GM12865 (cell line): ENCODE measurements at regions not wholly inside any gene's neighbourhood (a gene's known extent, or its start where the extent isn't known, plus 50 kb on each side); places are given as distances from the start of the nearest gene placed in this dataset.
A peak's percentile ranks its signal among the peaks of the same experiment; 100 is the strongest.
"Not testable (repeated sequence)": the region's sequence is repeated elsewhere in the genome, so short reads cannot be mapped to it uniquely, and the experiment has no call there.

Source experiments
- DNase-seq: peaks from one replicate; pipeline ENCODE4 v3.0.0; 2010; ENCODE audit warnings: low read depth
- H3K4me3 ChIP-seq: 2 replicates; pipeline ENCODE4 v1.5.1; 2011; ENCODE audit warnings: mild to moderate bottlenecking, low read depth, low read length, control low read depth
- TF ChIP-seq, protein P1 (sequence below): IDR thresholded peaks from 2 replicates; pipeline ENCODE4 v1.5.1; 2011; ENCODE audit warnings: low read length, control low read depth, low read depth, inconsistent platforms; ENCODE audit not compliant: insufficient read depth; ENCODE audit errors: missing control alignments

DNA sequence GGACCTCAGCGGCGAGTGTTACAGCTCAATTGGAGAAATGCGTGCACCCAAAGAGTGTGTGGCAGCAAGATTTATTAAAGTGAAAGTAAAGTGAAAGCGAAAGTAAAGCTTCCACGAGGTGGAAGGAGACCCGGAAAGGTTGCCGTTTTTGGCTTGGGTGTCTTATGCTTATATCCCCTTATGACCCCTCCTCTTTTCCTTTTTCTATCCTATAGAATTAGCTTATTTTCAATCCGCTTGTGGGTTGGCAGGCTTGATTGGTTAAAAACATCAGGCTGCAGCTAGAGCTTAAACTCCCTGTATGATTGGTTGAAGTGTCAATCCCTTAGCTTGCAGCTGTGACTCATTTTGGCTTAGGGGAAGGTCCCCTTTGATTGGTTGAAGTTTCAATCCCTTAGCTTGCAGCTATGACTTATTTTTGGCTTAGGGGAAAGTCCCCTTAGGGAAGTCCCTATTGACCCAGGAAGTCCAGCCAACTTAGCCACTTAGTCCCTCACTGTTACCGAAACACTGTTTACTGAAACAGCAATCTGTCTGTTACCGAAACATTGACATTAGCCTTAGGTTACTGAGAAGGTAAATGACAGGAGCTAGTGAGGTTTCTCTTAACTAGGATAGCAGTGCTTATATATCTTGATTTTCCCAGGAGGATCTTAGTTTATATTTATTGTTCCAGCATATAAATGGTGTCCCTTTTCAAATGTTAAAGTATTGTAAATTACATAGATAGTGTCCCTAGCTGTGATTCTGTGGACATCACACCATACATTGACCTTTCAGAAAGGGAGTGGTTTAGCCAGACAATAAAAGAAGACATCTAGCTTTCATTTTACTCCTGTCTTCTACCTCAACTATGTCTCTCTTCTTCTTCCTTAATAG, 575.8 kb downstream of the DACH1 start:
- TF ChIP-seq, protein P1, sequence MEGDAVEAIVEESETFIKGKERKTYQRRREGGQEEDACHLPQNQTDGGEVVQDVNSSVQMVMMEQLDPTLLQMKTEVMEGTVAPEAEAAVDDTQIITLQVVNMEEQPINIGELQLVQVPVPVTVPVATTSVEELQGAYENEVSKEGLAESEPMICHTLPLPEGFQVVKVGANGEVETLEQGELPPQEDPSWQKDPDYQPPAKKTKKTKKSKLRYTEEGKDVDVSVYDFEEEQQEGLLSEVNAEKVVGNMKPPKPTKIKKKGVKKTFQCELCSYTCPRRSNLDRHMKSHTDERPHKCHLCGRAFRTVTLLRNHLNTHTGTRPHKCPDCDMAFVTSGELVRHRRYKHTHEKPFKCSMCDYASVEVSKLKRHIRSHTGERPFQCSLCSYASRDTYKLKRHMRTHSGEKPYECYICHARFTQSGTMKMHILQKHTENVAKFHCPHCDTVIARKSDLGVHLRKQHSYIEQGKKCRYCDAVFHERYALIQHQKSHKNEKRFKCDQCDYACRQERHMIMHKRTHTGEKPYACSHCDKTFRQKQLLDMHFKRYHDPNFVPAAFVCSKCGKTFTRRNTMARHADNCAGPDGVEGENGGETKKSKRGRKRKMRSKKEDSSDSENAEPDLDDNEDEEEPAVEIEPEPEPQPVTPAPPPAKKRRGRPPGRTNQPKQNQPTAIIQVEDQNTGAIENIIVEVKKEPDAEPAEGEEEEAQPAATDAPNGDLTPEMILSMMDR = no peak
- peak; percentile 88 for DNase-seq
- no peak overlapping the region for H3K4me3 ChIP-seq

DNA sequence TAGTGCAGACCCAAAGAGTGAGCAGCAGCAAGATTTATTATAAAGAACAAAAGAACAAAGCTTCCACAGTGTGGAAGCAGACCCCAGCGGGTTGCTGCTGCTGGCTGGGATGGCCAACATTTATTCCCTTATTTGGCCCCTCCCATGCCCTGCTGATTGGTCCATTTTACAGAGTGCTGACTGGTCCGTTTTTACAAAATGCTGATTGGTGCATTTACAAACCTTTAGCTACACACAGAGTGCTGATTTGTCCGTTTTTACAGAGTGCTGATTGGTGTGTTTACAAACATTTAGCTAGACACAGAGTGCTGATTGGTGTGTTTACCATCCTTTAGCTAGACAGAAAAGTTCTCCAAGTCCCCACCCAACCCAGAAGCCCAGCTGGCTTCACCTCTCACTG, 577.0 kb downstream of the DACH1 start:
- H3K4me3 ChIP-seq, DNase-seq: not testable (repeated sequence)

DNA sequence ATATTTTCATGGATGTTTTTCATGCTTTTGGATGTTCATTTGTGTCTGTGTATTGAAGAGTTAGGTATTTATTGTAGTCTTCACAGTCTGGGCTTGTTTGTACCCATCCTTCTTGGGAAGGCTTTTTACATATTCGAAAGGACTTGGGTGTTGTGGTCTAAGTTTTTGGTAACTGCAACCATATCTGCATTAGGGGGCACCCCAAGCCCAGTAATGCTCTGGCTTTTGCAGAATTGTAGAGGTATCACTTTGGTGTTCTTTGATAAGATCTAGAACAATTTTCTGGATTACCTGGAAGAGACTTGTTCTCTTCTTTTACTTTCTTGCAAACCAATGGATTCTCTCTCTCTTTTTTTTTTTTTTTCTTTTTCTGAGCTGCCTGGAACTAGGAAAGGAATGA, 581.3 kb downstream of the DACH1 start:
- peak; percentile 47 for DNase-seq
- TF ChIP-seq, protein P1 = peak; percentile 44
- no peak overlapping the region for H3K4me3 ChIP-seq

DNA sequence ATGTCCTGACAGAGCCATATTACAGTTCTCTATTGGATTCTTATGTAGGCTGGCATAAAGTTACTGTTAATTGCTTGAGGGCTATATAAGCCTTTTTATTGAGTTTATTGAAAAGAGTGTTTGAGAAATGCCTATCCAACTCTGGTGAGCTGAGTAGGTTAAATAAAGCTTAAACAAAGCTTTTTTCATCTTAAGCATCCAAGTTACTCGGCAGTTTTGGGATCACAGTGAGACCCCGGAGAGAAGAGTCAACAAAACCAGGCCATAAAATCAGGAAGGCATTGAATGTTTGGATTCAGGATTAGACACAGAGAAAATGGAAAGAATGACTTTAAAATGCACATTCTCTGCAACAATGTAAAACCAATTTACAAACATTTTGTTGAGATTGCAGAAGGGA, 588.5 kb downstream of the DACH1 start:
- no peak for DNase-seq
- TF ChIP-seq, protein P1 = no peak
- H3K4me3 ChIP-seq = no peak overlapping the region

DNA sequence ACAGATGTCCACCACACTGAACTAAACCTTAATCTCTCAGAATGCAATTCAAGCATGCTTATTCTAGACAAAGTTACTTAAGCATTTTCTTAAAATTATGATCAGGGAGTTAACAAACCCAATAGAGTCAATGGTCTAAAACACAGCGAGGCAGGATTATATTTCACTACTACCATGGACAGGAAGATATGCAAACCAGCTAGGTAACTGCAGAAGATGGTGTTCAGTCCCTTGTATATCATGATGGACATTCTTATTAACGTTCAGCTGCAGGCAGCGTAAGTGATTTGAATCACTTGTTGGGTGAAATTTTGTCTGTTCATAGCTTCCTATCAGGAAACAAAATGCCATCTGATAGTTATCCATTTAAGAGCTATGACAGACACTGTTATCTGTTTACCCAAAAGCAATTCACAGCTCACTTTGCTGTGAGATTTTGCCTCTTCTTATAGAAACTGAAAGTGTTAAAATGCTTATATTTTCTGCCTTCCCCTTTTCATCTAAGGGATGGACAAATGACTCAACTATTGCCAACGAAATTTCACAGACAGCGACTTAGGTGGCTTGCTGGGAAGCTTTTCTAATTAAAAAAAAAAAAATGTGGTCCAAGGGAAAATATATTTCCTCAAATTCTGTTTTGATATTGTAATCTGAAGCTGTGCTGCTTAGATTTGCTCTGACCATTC, 591.9 kb downstream of the DACH1 start:
- DNase-seq = peak; percentile 54
- no peak overlapping the region for H3K4me3 ChIP-seq
- TF ChIP-seq, protein P1 = no peak

DNA sequence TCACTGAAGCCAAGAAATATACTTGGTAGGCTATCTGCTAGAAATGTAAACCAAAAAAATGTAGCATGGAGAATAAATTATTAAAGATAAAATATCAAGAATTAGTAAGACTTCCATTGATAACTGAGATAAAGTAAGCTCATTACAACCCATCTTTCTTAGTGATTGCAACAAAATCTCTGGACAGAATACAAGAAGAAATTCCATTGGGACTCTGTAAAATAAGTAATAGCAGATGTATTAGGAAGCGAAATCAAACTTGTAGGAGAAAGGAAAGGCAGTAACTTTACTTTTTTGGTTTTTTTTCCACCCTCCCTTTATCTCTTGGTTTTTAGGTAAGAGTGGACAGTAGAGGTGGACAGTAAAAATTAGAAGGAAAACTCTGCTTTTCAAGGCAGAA, 605.7 kb downstream of the DACH1 start:
- TF ChIP-seq, protein P1 = no peak
- no peak for DNase-seq
- H3K4me3 ChIP-seq = no peak overlapping the region

DNA sequence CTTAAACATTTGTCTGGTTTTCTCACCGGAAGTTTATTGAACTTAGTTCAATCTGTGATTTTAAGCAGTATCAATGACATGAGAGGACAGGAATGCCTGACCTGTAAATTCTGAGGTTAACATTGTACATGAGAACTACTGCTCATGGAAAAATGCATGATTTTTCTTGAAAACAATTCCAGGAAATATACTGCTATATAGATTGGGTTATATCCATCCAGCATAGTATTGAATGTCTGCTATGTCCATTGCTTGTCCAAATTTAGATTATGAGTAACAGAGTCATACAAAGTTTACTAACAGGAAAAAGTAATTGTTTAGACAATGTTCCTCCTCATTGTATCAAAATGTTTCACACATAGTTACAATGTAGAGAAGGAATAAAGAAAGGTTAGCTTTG, 606.8 kb downstream of the DACH1 start:
- TF ChIP-seq, protein P1 = no peak
- no peak overlapping the region for H3K4me3 ChIP-seq
- no peak for DNase-seq
